ENCODE measurements at regions not wholly inside any gene's neighbourhood (a gene's known extent, or its start where the extent isn't known, plus 50 kb on each side); places are given as distances from the start of the nearest gene placed in this dataset.
"Not testable (repeated sequence)": the region's sequence is repeated elsewhere in the genome, so short reads cannot be mapped to it uniquely, and the experiment has no call there.

DNA sequence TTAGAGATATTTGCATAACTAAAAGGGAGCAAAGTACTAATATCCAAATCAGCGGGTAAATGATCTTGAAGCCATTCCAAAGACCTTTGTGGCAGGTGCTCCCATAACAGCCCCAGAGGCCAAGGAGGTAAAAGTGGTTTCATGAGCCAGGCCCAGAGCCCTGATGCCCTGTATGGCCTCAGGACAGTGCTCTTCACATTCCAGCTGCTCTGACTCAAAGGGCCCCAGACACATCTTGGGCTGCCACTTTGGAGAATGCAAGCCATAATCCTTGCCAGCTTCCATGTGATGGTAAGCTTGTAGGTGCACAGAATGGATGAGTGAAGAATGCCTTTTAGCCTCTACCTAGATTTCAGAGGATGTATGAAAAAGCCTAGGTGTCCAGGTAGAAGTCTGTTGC, 933.4 kb downstream of the SLC16A7 start:
- no peak overlapping the region for H3K4me3 Mint-ChIP-seq
- ATAC-seq (ENCODE audit: low read depth in 2 of 2) (no peak), DNase-seq (no peak)
- Histone ChIP-seq H3K4me1 (ENCODE audit: control insufficient read depth, insufficient read depth, low read length, poor library complexity, severe bottlenecking) (no peaks in the 10 kb centered on the region), H3K27me3 (ENCODE audit: control insufficient read depth, insufficient read depth, low read length) (no peaks in the 10 kb centered on the region), H3K27ac (ENCODE audit: insufficient read depth, low read length, poor library complexity, severe bottlenecking) (no peak overlapping the region), H3K9me3 (ENCODE audit: control insufficient read depth in 2 of 2, low read length in 2 of 2) (no peaks in the 10 kb centered on the region), H3K36me3 (ENCODE audit: control insufficient read depth, insufficient read depth, low read length) (no peaks in the 10 kb centered on the region), H3K4me3 (ENCODE audit: low read depth, low read length) (no peak overlapping the region)
- no peaks in the 10 kb centered on the region for H3K27me3 Mint-ChIP-seq
- no peaks in the 10 kb centered on the region for H3K36me3 Mint-ChIP-seq
- no peak overlapping the region for H3K27ac Mint-ChIP-seq
- no peaks in the 10 kb centered on the region for H3K4me1 Mint-ChIP-seq
- H3K9me3 Mint-ChIP-seq = peaks cover 0 to 7% (median 0%) of the 10 kb centered on the region in 7 donors

GRCh38 chr12:60529723-60530122, 933.9 kb downstream of the SLC16A7 start:
- H3K36me3 Mint-ChIP-seq = no peaks in the 10 kb centered on the region
- H3K4me1 Mint-ChIP-seq = no peaks in the 10 kb centered on the region
- no peak overlapping the region for H3K4me3 Mint-ChIP-seq

DNA sequence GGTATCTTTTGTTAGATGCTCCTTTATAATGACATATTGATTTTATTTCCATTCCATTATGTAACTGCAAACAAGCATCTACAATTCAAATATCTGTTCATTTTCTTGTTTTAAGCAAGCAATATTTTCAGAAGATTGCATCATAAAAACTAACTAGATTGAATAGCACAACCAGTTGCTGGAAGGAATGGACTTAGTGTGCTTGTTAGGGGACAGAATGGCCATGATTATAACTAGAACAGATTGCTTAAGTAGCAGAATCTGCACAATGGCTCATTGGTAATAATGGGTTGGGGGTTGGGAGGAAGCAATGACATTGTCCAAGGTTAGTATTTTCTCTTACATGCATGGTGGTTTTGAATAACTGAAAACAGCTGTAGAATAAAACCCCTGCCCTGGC, 939.5 kb downstream of the SLC16A7 start:
- H3K4me1 Mint-ChIP-seq = no peaks in the 10 kb centered on the region
- no peak overlapping the region for H3K4me3 Mint-ChIP-seq
- no peaks in the 10 kb centered on the region for H3K27me3 Mint-ChIP-seq
- H3K4me3 ChIP-seq (ENCODE audit: low read depth, low read length) = no peak overlapping the region
- no peak overlapping the region for H3K27ac ChIP-seq (ENCODE audit: insufficient read depth, low read length, poor library complexity, severe bottlenecking)
- H3K27me3 ChIP-seq (ENCODE audit: control insufficient read depth, insufficient read depth, low read length) = no peaks in the 10 kb centered on the region
- no peak for ATAC-seq (ENCODE audit: low read depth in 2 of 2)
- no peaks in the 10 kb centered on the region for H3K36me3 ChIP-seq (ENCODE audit: control insufficient read depth, insufficient read depth, low read length)
- H3K9me3 Mint-ChIP-seq = peaks cover 0 to 10% (median 1%) of the 10 kb centered on the region in 7 donors
- no peak for DNase-seq
- H3K27ac Mint-ChIP-seq = no peak overlapping the region
- H3K9me3 ChIP-seq (ENCODE audit: control insufficient read depth in 2 of 2, low read length in 2 of 2) = no peaks in the 10 kb centered on the region
- H3K4me1 ChIP-seq (ENCODE audit: control insufficient read depth, insufficient read depth, low read length, poor library complexity, severe bottlenecking) = no peaks in the 10 kb centered on the region
- no peaks in the 10 kb centered on the region for H3K36me3 Mint-ChIP-seq

More at GRCh38 chr12:60529723-60530122, 933.9 kb downstream of the SLC16A7 start:
- peaks cover 0 to 7% (median 0%) of the 10 kb centered on the region in 7 donors for H3K9me3 Mint-ChIP-seq
- H3K27me3 ChIP-seq (ENCODE audit: control insufficient read depth, insufficient read depth, low read length) = no peaks in the 10 kb centered on the region
- no peak overlapping the region for H3K27ac Mint-ChIP-seq
- H3K4me3 ChIP-seq (ENCODE audit: low read depth, low read length) = no peak overlapping the region
- no peak for DNase-seq
- H3K4me1 ChIP-seq (ENCODE audit: control insufficient read depth, insufficient read depth, low read length, poor library complexity, severe bottlenecking) = no peaks in the 10 kb centered on the region
- H3K27ac ChIP-seq (ENCODE audit: insufficient read depth, low read length, poor library complexity, severe bottlenecking) = no peak overlapping the region
- no peaks in the 10 kb centered on the region for H3K9me3 ChIP-seq (ENCODE audit: control insufficient read depth in 2 of 2, low read length in 2 of 2)
- no peaks in the 10 kb centered on the region for H3K27me3 Mint-ChIP-seq
- no peaks in the 10 kb centered on the region for H3K36me3 ChIP-seq (ENCODE audit: control insufficient read depth, insufficient read depth, low read length)
- ATAC-seq (ENCODE audit: low read depth in 2 of 2) = no peak

DNA sequence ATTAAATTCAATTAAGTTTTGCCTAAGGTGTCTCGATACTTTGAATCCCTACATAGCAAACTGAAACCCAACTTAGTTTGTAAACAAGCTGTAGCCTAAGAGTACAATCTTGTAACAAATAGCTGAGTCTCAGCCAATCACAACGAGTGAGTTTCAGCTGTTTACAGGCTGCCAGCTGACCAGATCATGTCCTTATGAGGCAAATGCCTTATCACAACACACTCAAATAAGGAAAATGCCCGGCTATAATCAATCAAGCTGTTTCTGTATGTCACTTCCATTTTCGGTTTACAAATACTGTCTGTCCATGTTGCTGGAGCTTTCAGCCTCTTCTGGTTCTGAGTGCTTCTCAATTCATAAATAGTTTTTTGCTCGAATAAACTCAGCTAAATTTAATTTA, 943.8 kb downstream of the SLC16A7 start:
- Histone ChIP-seq H3K27ac (ENCODE audit: insufficient read depth, low read length, poor library complexity, severe bottlenecking) (no peak overlapping the region), H3K9me3 (ENCODE audit: control insufficient read depth in 2 of 2, low read length in 2 of 2) (no peaks in the 10 kb centered on the region), H3K4me3 (ENCODE audit: low read depth, low read length) (no peak overlapping the region), H3K4me1 (ENCODE audit: control insufficient read depth, insufficient read depth, low read length, poor library complexity, severe bottlenecking) (no peaks in the 10 kb centered on the region), H3K36me3 (ENCODE audit: control insufficient read depth, insufficient read depth, low read length) (no peaks in the 10 kb centered on the region), H3K27me3 (ENCODE audit: control insufficient read depth, insufficient read depth, low read length) (no peaks in the 10 kb centered on the region)
- Mint-ChIP-seq H3K4me3 (no peak overlapping the region), H3K27ac (no peak overlapping the region), H3K4me1 (no peaks in the 10 kb centered on the region), H3K27me3 (no peaks in the 10 kb centered on the region), H3K9me3 (peaks cover 0 to 10% (median 1%) of the 10 kb centered on the region in 7 donors), H3K36me3 (no peaks in the 10 kb centered on the region)
- ATAC-seq (ENCODE audit: low read depth in 2 of 2) = no peak
- no peak for DNase-seq

- H3K4me1 Mint-ChIP-seq = no peaks in the 10 kb centered on the region
- Histone ChIP-seq H3K36me3 (ENCODE audit: control insufficient read depth, insufficient read depth, low read length) (no peaks in the 10 kb centered on the region), H3K27ac (ENCODE audit: insufficient read depth, low read length, poor library complexity, severe bottlenecking) (no peak overlapping the region), H3K4me1 (ENCODE audit: control insufficient read depth, insufficient read depth, low read length, poor library complexity, severe bottlenecking) (no peaks in the 10 kb centered on the region), H3K4me3 (ENCODE audit: low read depth, low read length) (no peak overlapping the region), H3K9me3 (ENCODE audit: control insufficient read depth in 2 of 2, low read length in 2 of 2) (peaks cover 0 to 4% of the 10 kb centered on the region in 2 experiments), H3K27me3 (ENCODE audit: control insufficient read depth, insufficient read depth, low read length) (no peaks in the 10 kb centered on the region)
- no peak overlapping the region for H3K4me3 Mint-ChIP-seq
- H3K27me3 Mint-ChIP-seq = no peaks in the 10 kb centered on the region
- DNase-seq = no peak
- no peak for ATAC-seq (ENCODE audit: low read depth in 2 of 2)
- peaks cover 0 to 8% (median 3%) of the 10 kb centered on the region in 7 donors for H3K9me3 Mint-ChIP-seq
- H3K27ac Mint-ChIP-seq = no peak overlapping the region
- no peaks in the 10 kb centered on the region for H3K36me3 Mint-ChIP-seq
These were observed 973.1 kb downstream of the SLC16A7 start for GRCh38 chr12:60568914-60569313.

DNA sequence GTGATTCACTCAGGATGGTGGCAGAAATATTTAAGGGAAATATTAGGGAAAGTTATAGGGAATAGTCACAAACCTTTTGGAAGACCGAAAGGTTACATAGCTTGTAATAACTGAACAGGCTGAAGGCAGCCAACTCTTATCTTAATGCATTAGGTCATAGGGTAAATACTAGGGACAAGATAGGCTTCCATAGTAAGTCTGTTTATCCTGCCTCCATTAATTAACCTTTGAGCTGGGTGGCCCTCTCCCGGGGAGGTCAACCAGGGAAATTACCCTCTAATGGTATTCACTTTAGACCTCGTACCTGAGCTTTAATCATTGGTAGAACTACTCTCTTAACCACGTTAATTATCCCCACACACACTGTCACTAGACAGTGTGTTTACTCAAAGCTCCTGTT, 981.8 kb downstream of the SLC16A7 start:
- Histone ChIP-seq H3K4me1 (ENCODE audit: control insufficient read depth, insufficient read depth, low read length, poor library complexity, severe bottlenecking) (no peaks in the 10 kb centered on the region), H3K27me3 (ENCODE audit: control insufficient read depth, insufficient read depth, low read length) (no peaks in the 10 kb centered on the region), H3K27ac (ENCODE audit: insufficient read depth, low read length, poor library complexity, severe bottlenecking) (no peak overlapping the region), H3K36me3 (ENCODE audit: control insufficient read depth, insufficient read depth, low read length) (no peaks in the 10 kb centered on the region), H3K9me3 (ENCODE audit: control insufficient read depth in 2 of 2, low read length in 2 of 2) (no peaks in the 10 kb centered on the region), H3K4me3 (ENCODE audit: low read depth, low read length) (no peak overlapping the region)
- DNase-seq (no peak), ATAC-seq (ENCODE audit: low read depth in 2 of 2) (no peak)
- peaks cover 0 to 4% (median 0%) of the 10 kb centered on the region in 7 donors for H3K9me3 Mint-ChIP-seq
- H3K4me3 Mint-ChIP-seq = no peak overlapping the region
- H3K4me1 Mint-ChIP-seq = no peaks in the 10 kb centered on the region
- no peaks in the 10 kb centered on the region for H3K27me3 Mint-ChIP-seq
- H3K27ac Mint-ChIP-seq = no peak overlapping the region
- H3K36me3 Mint-ChIP-seq = no peaks in the 10 kb centered on the region

DNA sequence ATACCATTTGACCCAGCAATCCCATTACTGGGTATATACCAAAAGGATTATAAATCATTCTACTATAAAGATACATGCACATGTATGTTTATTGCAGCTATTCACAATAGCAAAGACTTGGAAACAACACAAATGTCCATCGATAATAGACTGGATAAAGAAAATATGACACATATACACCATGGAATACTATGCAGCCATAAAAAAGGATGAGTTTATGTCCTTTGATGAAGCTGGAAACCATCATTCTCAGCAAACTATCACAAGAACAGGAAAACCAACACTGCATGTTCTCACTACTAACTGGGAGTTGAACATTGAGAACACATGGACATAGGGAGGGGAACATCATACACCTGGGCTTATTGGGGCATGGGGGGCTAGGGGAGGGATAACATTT, 991.8 kb downstream of the SLC16A7 start:
- H3K27me3 Mint-ChIP-seq; H3K4me1 ChIP-seq (ENCODE audit: control insufficient read depth, insufficient read depth, low read length, poor library complexity, severe bottlenecking); ATAC-seq (ENCODE audit: low read depth in 2 of 2); H3K4me3 ChIP-seq (ENCODE audit: low read depth, low read length); H3K4me1 Mint-ChIP-seq; DNase-seq; H3K9me3 ChIP-seq (ENCODE audit: control insufficient read depth in 2 of 2, low read length in 2 of 2); H3K4me3 Mint-ChIP-seq; H3K27ac Mint-ChIP-seq; H3K36me3 Mint-ChIP-seq; H3K27me3 ChIP-seq (ENCODE audit: control insufficient read depth, insufficient read depth, low read length); H3K36me3 ChIP-seq (ENCODE audit: control insufficient read depth, insufficient read depth, low read length); H3K27ac ChIP-seq (ENCODE audit: insufficient read depth, low read length, poor library complexity, severe bottlenecking): not testable (repeated sequence)
- H3K9me3 Mint-ChIP-seq = peaks cover 2 to 12% (median 8%) of the 10 kb centered on the region in 7 donors

- Histone ChIP-seq H3K4me3 (ENCODE audit: low read depth, low read length) (no peak overlapping the region), H3K27me3 (ENCODE audit: control insufficient read depth, insufficient read depth, low read length) (no peaks in the 10 kb centered on the region), H3K4me1 (ENCODE audit: control insufficient read depth, insufficient read depth, low read length, poor library complexity, severe bottlenecking) (no peaks in the 10 kb centered on the region), H3K27ac (ENCODE audit: insufficient read depth, low read length, poor library complexity, severe bottlenecking) (no peak overlapping the region), H3K36me3 (ENCODE audit: control insufficient read depth, insufficient read depth, low read length) (no peaks in the 10 kb centered on the region), H3K9me3 (ENCODE audit: control insufficient read depth in 2 of 2, low read length in 2 of 2) (peaks cover 0 to 5% of the 10 kb centered on the region in 2 experiments)
- peaks cover 4 to 14% (median 8%) of the 10 kb centered on the region in 7 donors for H3K9me3 Mint-ChIP-seq
- H3K4me3 Mint-ChIP-seq = no peak overlapping the region
- no peak for ATAC-seq (ENCODE audit: low read depth in 2 of 2)
- no peaks in the 10 kb centered on the region for H3K27me3 Mint-ChIP-seq
- DNase-seq = no peak
- no peaks in the 10 kb centered on the region for H3K4me1 Mint-ChIP-seq
- no peaks in the 10 kb centered on the region for H3K36me3 Mint-ChIP-seq
- H3K27ac Mint-ChIP-seq = no peak overlapping the region
These were observed 998.3 kb downstream of the SLC16A7 start for GRCh38 chr12:60594035-60594711.
